Breast epithelium (tissue), 3 donors: ENCODE measurements at regions not wholly inside any gene's neighbourhood (a gene's known extent, or its start where the extent isn't known, plus 50 kb on each side); places are given as distances from the start of the nearest gene placed in this dataset.

Source experiments
- POLR2A ChIP-seq: fragments of 450-650 bp; IDR thresholded peaks from one replicate; pipeline ENCODE4 v1.6.1; 2016; ENCODE audit warnings: antibody characterized with exemption, mild to moderate bottlenecking, moderate library complexity
- POLR2AphosphoS5 ChIP-seq, 3 donors: sonication (generic); formaldehyde crosslinking; IDR thresholded peaks; one replicate each; pipeline ENCODE4 v1.6.1; 2017; ENCODE audit warnings: antibody characterized with exemption in 3 of 3
- TF ChIP-seq, protein P1 (sequence below), 3 donors: fragments of 450-650 bp; IDR thresholded peaks; one replicate each; pipeline ENCODE4 v1.5.1; 2016 to 2017; ENCODE audit warnings: antibody characterized with exemption in 3 of 3, mild to moderate bottlenecking in 3 of 3, moderate library complexity in 3 of 3

DNA sequence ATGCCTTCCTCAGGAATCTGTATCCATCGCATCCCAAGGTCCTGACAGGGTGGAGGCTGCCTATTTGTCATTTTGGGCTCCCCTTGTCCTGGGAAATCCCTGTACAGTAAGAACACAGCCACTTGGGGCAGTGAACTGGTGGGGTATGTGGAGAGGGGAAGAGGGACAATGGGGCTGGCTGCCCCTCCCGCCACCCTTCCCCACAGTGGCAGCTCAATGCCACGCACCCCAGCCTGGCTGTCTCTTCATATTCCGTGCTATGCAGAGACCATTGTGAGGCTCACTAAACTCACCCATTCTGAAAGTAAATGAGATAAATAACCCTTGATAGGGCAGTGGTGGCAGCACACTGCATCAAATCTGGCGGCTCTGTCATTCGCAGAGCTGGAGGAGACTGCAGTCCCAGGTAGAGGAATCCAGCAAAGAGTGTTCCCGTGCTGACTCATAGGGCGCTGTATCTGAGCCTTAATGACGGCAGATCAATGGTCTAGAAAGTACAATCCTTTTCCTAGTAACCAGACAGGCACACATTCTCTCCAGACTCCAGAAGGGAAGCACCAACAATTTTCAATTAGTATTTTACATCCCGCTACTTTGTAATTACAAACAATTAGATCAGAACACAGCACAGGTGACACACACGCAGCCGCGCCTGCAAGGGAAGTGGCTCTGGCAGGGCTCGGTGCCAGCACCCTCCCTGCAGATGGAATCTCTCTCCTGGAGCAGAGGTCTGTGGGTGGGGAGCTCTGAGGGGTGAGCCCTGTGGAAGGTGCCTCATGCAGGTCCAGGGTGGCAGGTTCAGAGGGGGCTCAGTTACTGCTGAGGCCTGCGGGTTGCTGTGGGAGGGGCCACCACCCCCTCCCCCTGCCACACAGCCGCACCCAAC lies 167.9 kb upstream of the B3GAT1 start:
- TF ChIP-seq, protein P1, sequence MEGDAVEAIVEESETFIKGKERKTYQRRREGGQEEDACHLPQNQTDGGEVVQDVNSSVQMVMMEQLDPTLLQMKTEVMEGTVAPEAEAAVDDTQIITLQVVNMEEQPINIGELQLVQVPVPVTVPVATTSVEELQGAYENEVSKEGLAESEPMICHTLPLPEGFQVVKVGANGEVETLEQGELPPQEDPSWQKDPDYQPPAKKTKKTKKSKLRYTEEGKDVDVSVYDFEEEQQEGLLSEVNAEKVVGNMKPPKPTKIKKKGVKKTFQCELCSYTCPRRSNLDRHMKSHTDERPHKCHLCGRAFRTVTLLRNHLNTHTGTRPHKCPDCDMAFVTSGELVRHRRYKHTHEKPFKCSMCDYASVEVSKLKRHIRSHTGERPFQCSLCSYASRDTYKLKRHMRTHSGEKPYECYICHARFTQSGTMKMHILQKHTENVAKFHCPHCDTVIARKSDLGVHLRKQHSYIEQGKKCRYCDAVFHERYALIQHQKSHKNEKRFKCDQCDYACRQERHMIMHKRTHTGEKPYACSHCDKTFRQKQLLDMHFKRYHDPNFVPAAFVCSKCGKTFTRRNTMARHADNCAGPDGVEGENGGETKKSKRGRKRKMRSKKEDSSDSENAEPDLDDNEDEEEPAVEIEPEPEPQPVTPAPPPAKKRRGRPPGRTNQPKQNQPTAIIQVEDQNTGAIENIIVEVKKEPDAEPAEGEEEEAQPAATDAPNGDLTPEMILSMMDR (IDR thresholded peaks at IDR 0.05) = no peak
- TF ChIP-seq POLR2AphosphoS5 (IDR thresholded peaks at IDR 0.05) (no peak), POLR2A (no peak)
